HEK293T (cell line): ENCODE measurements at regions not wholly inside any gene's neighbourhood (a gene's known extent, or its start where the extent isn't known, plus 50 kb on each side); places are given as distances from the start of the nearest gene placed in this dataset.

ENCODE experiments used
- CTCF ChIA-PET: fragments of 350-600 bp; formaldehyde crosslinking; extraction: SDS; loops from one replicate; lab custom pipeline; 2021; ENCODE audit warnings: antibody characterized with exemption, inconsistent platforms; lab: Yijun Ruan, JAX
- POLR2A ChIA-PET: fragments of 350-600 bp; formaldehyde crosslinking; extraction: SDS; loops from one replicate; lab custom pipeline; 2020; ENCODE audit warnings: antibody characterized with exemption, inconsistent platforms; lab: Yijun Ruan, JAX
- DNase-seq: peaks from one replicate; pipeline ENCODE4 v3.0.0; 2012; ENCODE audit warnings: mixed read lengths; ENCODE audit errors: extremely low spot score
- ARNT ChIP-seq: fragments of 450-650 bp; IDR thresholded peaks from 2 replicates; pipeline ENCODE4 v1.6.1; 2017; ENCODE audit warnings: mild to moderate bottlenecking
- BHLHE40 ChIP-seq: fragments of 450-650 bp; IDR thresholded peaks from 2 replicates; pipeline ENCODE4 v1.6.1; 2016; ENCODE audit warnings: mild to moderate bottlenecking, moderate library complexity, borderline replicate concordance
- CTBP1 ChIP-seq: fragments of 450-650 bp; IDR thresholded peaks from 2 replicates; pipeline ENCODE4 v1.6.1; 2016; ENCODE audit warnings: borderline replicate concordance
- ELF4 ChIP-seq: fragments of 450-650 bp; IDR thresholded peaks from 2 replicates; pipeline ENCODE4 v1.6.1; 2017; ENCODE audit warnings: antibody characterized with exemption
- FOXA1 ChIP-seq: fragments of 450-650 bp; IDR thresholded peaks from 2 replicates; pipeline ENCODE4 v1.6.1; 2016; ENCODE audit warnings: mild to moderate bottlenecking
- FOXK2 ChIP-seq: fragments of 450-650 bp; IDR thresholded peaks from 2 replicates; pipeline ENCODE4 v1.6.1; 2016; ENCODE audit warnings: mild to moderate bottlenecking
- FOXM1 ChIP-seq: fragments of 450-650 bp; IDR thresholded peaks from 2 replicates; pipeline ENCODE4 v1.6.1; 2017; ENCODE audit warnings: mild to moderate bottlenecking, borderline replicate concordance
- HDGF ChIP-seq: fragments of 450-650 bp; IDR thresholded peaks from 2 replicates; pipeline ENCODE4 v1.6.1; 2017; ENCODE audit warnings: antibody characterized with exemption, borderline replicate concordance
- L3MBTL2 ChIP-seq: fragments of 450-650 bp; conservative IDR thresholded peaks from 2 replicates; pipeline ENCODE4 v1.6.1; 2016; ENCODE audit warnings: mild to moderate bottlenecking
- LEF1 ChIP-seq: fragments of 450-650 bp; IDR thresholded peaks from 2 replicates; pipeline ENCODE4 v1.6.1; 2017; ENCODE audit warnings: mild to moderate bottlenecking, borderline replicate concordance
- NFRKB ChIP-seq: fragments of 450-650 bp; IDR thresholded peaks from 2 replicates; pipeline ENCODE4 v1.6.1; 2016; ENCODE audit warnings: mild to moderate bottlenecking, moderate library complexity
- SP1 ChIP-seq: fragments of 450-650 bp; IDR thresholded peaks from 2 replicates; pipeline ENCODE4 v1.6.1; 2017
- SUZ12 ChIP-seq: fragments of 450-650 bp; IDR thresholded peaks from 2 replicates; pipeline ENCODE4 v1.6.1; 2016; ENCODE audit warnings: mild to moderate bottlenecking
- TARDBP ChIP-seq: fragments of 450-650 bp; IDR thresholded peaks from 2 replicates; pipeline ENCODE4 v1.6.1; 2016
- ZNF384 ChIP-seq: fragments of 450-650 bp; IDR thresholded peaks from 2 replicates; pipeline ENCODE4 v1.6.1; 2016
- TF ChIP-seq, protein P1 (sequence below): fragments of 450-650 bp; IDR thresholded peaks from 2 replicates; pipeline ENCODE4 v1.6.1; 2016

DNA sequence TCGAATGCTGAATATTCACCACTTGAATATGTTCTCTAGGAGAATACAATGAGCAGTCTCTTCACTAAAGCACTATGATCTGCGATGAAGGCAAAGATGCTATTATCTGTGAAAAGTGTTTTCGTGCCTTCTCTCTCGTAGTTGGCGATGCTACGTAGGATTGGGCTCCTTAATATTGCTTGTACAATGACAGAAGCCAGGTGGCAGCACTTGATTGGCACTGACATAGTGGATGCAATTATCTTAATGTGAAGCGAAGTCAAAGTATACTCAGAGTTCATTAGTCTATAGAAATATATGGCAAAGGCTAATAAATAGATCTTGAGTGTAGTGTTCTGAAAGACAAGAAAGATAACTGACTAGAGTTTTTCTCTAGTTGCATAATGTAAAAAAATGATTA, 1135.7 kb upstream of the AGA start:
- ChIA-PET CTCF (interaction anchor here (0.6 to 1.6 kb wide), 3 partner anchors 618 to 1110 kb away, joined by 3 to 5 read pairs (median 3); no protein-coding TSS in a partner anchor), POLR2A (no interaction called here)
- DNase-seq, result peak; percentile 7
- no peak for TF ChIP-seq FOXA1
- TF ChIP-seq NFRKB, result no peak
- no peak for TF ChIP-seq SP1
- no peak for TF ChIP-seq SUZ12

DNA sequence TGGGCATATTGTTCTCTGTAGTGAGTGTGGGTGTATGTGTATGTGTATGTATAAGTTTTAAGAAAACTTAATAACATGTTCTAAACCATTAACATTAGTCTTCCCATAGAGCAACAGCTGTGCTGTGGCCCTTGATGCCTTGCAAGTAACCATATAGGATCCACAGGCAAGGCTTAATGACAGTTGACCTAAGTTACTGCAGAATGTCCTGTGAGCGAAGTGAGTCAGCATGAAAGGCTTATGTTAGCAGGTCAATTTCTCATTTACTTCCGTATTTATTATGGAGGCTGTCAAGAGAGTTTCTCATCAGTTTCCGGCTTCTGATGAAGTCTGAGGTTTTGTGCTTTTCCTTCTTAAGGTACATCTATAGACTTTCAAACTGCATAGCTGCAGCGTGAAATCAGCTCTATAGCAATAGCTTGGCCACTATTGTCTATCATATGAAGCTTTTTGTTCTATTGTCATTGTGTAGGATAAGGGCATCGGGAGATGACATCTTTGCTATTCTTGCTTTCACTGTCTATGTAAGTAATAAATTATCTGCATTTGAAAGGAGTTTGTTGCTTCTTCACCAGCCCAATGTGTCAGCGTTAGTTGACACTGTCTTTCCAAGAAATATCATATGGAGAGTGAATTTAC, 1153.4 kb upstream of the AGA start:
- POLR2A ChIA-PET, result no interaction called here
- CTCF ChIA-PET, result interaction anchor here (1.4 kb wide), 1 partner anchor 26 kb away, joined by 3 read pairs; no protein-coding TSS in a partner anchor
- no peak for TF ChIP-seq ARNT
- TF ChIP-seq L3MBTL2, result no peak
- no peak for TF ChIP-seq BHLHE40
- TF ChIP-seq FOXA1, result no peak
- TF ChIP-seq TARDBP, result no peak
- TF ChIP-seq FOXK2, result no peak
- TF ChIP-seq, protein P1, sequence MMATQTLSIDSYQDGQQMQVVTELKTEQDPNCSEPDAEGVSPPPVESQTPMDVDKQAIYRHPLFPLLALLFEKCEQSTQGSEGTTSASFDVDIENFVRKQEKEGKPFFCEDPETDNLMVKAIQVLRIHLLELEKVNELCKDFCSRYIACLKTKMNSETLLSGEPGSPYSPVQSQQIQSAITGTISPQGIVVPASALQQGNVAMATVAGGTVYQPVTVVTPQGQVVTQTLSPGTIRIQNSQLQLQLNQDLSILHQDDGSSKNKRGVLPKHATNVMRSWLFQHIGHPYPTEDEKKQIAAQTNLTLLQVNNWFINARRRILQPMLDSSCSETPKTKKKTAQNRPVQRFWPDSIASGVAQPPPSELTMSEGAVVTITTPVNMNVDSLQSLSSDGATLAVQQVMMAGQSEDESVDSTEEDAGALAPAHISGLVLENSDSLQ, result no peak
- TF ChIP-seq CTBP1, result no peak
- TF ChIP-seq FOXM1, result no peak
- TF ChIP-seq NFRKB, result no peak
- TF ChIP-seq HDGF, result no peak
- no peak for TF ChIP-seq ELF4
- TF ChIP-seq SP1, result no peak
- no peak for TF ChIP-seq LEF1
- no peak for TF ChIP-seq ZNF384
- TF ChIP-seq SUZ12, result no peak
- DNase-seq, result no peak

DNA sequence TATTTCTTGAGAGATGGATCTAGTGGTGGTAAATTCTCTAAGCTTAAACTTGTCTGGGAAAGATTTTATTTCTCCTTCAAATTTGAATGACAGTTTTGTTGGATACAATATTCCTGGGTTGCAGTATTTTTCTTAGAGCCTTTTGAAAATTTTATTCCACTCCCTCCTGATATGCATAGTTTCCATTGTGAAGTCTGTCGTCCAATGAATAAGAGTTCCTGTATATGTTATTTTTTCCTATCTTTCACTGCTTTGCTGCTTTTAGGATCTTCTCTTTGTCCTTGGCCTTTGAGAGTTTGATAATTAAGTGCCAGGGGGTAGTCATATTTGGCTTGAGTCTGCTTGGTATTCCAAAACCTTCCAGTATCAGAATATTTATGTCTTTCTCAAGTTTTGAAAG, 1156.4 kb upstream of the AGA start:
- CTCF ChIA-PET, result no interaction called here
- no peak for DNase-seq
- POLR2A ChIA-PET, result no interaction called here
- no peak for TF ChIP-seq FOXK2
- TF ChIP-seq SUZ12, result no peak

DNA sequence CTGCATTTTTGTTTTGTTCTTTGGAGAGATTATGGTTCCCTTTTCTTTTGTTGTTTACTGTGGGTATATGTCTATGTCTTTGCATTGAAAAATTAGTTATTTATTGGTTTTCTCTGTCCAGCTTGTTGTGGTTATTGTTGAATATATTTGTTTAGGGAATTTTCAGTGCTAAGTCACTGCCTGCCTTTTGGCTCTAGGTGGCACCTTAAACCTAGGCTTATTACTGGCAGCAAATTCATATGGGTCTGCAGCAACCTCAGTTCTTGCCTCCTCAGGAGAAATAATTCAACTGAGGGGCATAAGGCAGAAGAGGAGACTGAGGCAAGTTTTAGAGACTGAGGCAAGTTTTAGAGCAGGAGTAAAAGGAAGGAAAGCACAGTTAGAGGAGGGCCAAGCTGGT, 1157.3 kb upstream of the AGA start:
- ChIA-PET POLR2A (no interaction called here), CTCF (no interaction called here)
- DNase-seq, result no peak
- TF ChIP-seq L3MBTL2, result no peak
- no peak for TF ChIP-seq FOXM1
- no peak for TF ChIP-seq TARDBP
- TF ChIP-seq ZNF384, result no peak

DNA sequence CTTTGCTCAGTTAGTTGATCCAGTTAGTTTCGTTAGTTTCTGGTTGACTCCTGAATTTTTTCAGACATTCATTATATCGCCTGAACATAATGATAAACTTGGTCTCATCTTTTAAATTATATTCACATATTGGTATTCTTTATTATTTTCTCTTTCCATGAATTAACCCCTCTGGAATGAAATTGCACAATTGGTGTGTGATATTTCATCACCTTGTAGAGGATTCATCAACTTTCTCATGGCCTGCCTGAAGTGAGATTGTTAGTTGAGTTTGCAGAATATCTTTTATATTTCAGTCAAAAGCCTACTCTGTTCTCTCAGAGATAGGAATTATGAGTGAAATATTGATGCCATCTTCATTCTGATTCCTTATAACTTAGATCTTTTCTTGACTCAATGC, 1160.6 kb upstream of the AGA start:
- TF ChIP-seq FOXA1, result no peak
- no peak for TF ChIP-seq ARNT
- TF ChIP-seq CTBP1, result no peak
- TF ChIP-seq HDGF, result no peak
- no peak for TF ChIP-seq L3MBTL2
- TF ChIP-seq, protein P1, result no peak
- no peak for TF ChIP-seq ZNF384
- TF ChIP-seq TARDBP, result no peak
- no peak for TF ChIP-seq FOXK2
- TF ChIP-seq ELF4, result no peak
- TF ChIP-seq NFRKB, result no peak
- TF ChIP-seq SP1, result no peak
- no peak for TF ChIP-seq SUZ12
- TF ChIP-seq LEF1, result no peak
- no peak for TF ChIP-seq BHLHE40
- no peak for DNase-seq
- CTCF ChIA-PET, result no interaction called here
- POLR2A ChIA-PET, result no interaction called here

DNA sequence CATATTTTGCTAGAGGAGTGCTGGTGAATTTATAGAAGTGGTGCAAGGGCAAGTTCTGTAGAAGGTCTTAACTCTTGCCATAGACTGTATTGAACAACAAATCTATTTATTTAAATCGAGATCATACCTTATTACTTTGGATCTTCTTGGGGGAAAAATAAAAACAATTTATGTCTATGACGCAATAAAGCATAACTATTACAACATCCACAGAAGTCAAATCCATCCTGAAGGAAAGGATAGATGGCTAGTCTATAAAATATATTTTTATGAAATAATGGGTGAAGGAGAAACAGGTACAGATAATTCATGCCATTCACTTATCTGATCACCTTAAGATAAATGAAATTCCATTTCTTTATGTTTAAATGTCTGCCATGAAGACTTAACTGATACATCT, 1168.8 kb upstream of the AGA start:
- ChIA-PET POLR2A (no interaction called here), CTCF (interaction anchor here (0.7 kb wide), 1 partner anchor 22 kb away, joined by 3 read pairs; no protein-coding TSS in a partner anchor)
- no peak for DNase-seq
- TF ChIP-seq FOXA1, result no peak
- TF ChIP-seq ZNF384, result no peak
- TF ChIP-seq HDGF, result no peak
- no peak for TF ChIP-seq ELF4
- no peak for TF ChIP-seq FOXK2
- no peak for TF ChIP-seq NFRKB
- TF ChIP-seq FOXM1, result no peak
- no peak for TF ChIP-seq CTBP1
- no peak for TF ChIP-seq SUZ12
- no peak for TF ChIP-seq BHLHE40
- TF ChIP-seq ARNT, result no peak
- no peak for TF ChIP-seq SP1
- no peak for TF ChIP-seq L3MBTL2

DNA sequence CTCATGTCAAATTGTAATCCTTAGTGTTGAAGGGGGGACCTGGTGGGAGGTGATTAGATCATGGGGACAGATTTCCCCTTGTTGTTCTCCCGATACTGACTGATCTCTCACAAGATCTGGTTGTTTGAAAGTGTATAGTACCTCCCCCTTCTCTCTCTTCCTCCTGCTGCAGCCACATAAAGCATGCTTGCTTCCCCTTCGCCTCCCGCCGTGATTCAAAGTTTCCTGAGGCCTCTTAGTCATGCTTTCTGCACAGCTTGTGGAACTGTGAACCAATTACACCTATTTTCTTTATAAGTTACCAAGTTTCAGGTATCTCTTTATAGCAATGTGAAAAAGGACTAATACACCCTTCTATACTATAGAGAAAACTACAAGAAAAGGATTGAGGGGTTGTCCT, 1170.5 kb upstream of the AGA start:
- TF ChIP-seq ZNF384, result no peak
- no peak for TF ChIP-seq ARNT
- TF ChIP-seq FOXM1, result no peak
- no peak for TF ChIP-seq FOXA1
- POLR2A ChIA-PET, result no interaction called here
- CTCF ChIA-PET, result no interaction called here

DNA sequence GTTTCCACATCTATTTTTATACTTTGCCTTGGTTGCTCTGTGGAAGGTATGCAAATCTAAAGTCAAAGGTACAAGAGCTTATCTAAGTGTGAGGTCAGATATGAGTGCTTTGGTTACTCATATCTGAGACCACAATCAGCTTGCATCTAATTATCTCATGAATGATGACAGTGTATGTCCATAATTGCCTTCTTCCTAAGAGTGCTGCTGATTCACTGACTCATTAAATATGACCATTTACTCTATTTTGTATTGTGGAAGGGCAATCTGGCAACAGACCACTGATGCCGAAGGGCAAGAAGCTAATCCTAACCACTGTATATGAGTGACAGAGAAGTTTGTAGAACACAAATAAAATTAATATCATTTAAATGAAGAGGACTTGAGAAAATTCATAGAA, 1190.2 kb upstream of the AGA start:
- TF ChIP-seq HDGF (no peak), L3MBTL2 (no peak), ZNF384 (no peak), FOXA1 (no peak), FOXK2 (no peak), LEF1 (no peak)
- TF ChIP-seq, protein P1, result no peak
- no peak for DNase-seq
- CTCF ChIA-PET, result interaction anchor here (0.6 kb wide), 2 partner anchors 21 to 329 kb away, joined by 3 read pairs; no protein-coding TSS in a partner anchor
- POLR2A ChIA-PET, result no interaction called here

More for the DNA sequence above, 1170.5 kb upstream of the AGA start:
- DNase-seq, result no peak
